SK-N-SH treated with all-trans-retinoic acid at 6 μM for 48 hours (cell line): ENCODE measurements at regions not wholly inside any gene's neighbourhood (a gene's known extent, or its start where the extent isn't known, plus 50 kb on each side); places are given as distances from the start of the nearest gene placed in this dataset.

Experiments used
- ARNTL ChIP-seq: fragments of 450-650 bp; formaldehyde crosslinking; IDR thresholded peaks from 2 replicates; pipeline ENCODE4 v1.5.0; 2020; ENCODE audit warnings: low read depth, mild to moderate bottlenecking, moderate library complexity, borderline replicate concordance
- ESRRG ChIP-seq: fragments of 250-450 bp; sonication (Bioruptor Pico); IDR thresholded peaks from 2 replicates; pipeline ENCODE4 v1.6.1; 2021; ENCODE audit warnings: mild to moderate bottlenecking
- GLIS3 ChIP-seq: fragments of 250-450 bp; sonication (Bioruptor Pico); IDR thresholded peaks from 2 replicates; pipeline ENCODE4 v1.5.0; 2020; ENCODE audit warnings: mild to moderate bottlenecking, moderate library complexity
- OSR1 ChIP-seq: fragments of 250-450 bp; sonication (Bioruptor Pico); IDR thresholded peaks from 2 replicates; pipeline ENCODE4 v1.8.0; 2022; ENCODE audit warnings: moderate library complexity, mild to moderate bottlenecking, inconsistent platforms
- PATZ1 ChIP-seq: fragments of 250-450 bp; sonication (Bioruptor Pico); IDR thresholded peaks from 2 replicates; pipeline ENCODE4 v1.8.0; 2020; ENCODE audit warnings: mild to moderate bottlenecking, moderate library complexity, borderline replicate concordance
- PPARA ChIP-seq: fragments of 250-450 bp; sonication (Bioruptor Pico); IDR thresholded peaks from 2 replicates; pipeline ENCODE4 v1.5.0; 2020; ENCODE audit warnings: mild to moderate bottlenecking, borderline replicate concordance
- SNAI2 ChIP-seq: fragments of 250-450 bp; sonication (Bioruptor Pico); IDR thresholded peaks from 2 replicates; pipeline ENCODE4 v1.5.0; 2020; ENCODE audit warnings: mild to moderate bottlenecking, moderate library complexity
- TCF4 ChIP-seq: fragments of 250-450 bp; sonication (Bioruptor Pico); IDR thresholded peaks from 2 replicates; pipeline ENCODE4 v1.8.0; 2021; ENCODE audit warnings: mild to moderate bottlenecking, moderate library complexity, borderline replicate concordance
- ZC3H10 ChIP-seq: fragments of 250-450 bp; sonication (Bioruptor Pico); IDR thresholded peaks from 2 replicates; pipeline ENCODE4 v1.5.1; 2021; ENCODE audit warnings: mild to moderate bottlenecking, moderate library complexity
- ZFP30 ChIP-seq: fragments of 450-650 bp; formaldehyde crosslinking; IDR thresholded peaks from 2 replicates; pipeline ENCODE4 v1.5.0; 2022; ENCODE audit warnings: mild to moderate bottlenecking, moderate library complexity
- ZNF70 ChIP-seq: fragments of 450-650 bp; formaldehyde crosslinking; IDR thresholded peaks from 2 replicates; pipeline ENCODE4 v1.5.0; 2020; ENCODE audit warnings: mild to moderate bottlenecking, moderate library complexity

- TF ChIP-seq ARNTL (no peak), OSR1 (no peak), GLIS3 (CRISPR knock-in tag) (no peak), TCF4 (CRISPR knock-in tag) (no peak), PPARA (CRISPR knock-in tag) (no peak), ZNF70 (CRISPR knock-in tag) (no peak), ZC3H10 (CRISPR knock-in tag) (no peak), ZFP30 (CRISPR knock-in tag) (no peak), PATZ1 (CRISPR knock-in tag) (no peak), SNAI2 (CRISPR knock-in tag) (no peak), ESRRG (CRISPR knock-in tag) (no peak)
These were observed 300.5 kb downstream of the INSIG2 start for GRCh38 chr2:118388771-118389170.
